ENCODE measurements at regions not wholly inside any gene's neighbourhood (a gene's known extent, or its start where the extent isn't known, plus 50 kb on each side); places are given as distances from the start of the nearest gene placed in this dataset.

DNA sequence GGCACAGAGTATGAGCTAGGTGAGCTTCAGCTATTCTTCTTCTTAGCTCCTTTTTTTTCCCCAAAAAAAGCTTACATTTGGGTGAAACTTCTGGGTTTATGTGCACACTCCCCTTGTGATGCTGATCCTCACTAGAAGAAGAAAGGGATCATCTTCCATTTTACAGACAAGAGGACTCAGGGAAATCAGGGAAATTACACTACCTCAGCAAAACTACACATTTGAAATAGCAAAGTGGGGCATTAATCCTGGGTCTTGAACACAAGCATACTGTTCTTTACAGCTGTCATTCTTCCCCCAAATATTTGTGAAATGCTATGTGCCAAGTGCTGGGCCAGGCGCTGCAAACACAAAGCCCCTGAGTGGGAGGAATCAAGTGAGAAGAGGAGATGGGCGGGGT lies 68.6 kb upstream of the NFIL3 start:
- TF ChIP-seq CTCF (IDR thresholded peaks at IDR 0.05; ENCODE audit: low read depth, low read length, missing input control) (no peak), SP1 (IDR thresholded peaks at IDR 0.05) (no peak), MAX (IDR thresholded peaks at IDR 0.05) (no peak)
